ENCODE measurements at regions not wholly inside any gene's neighbourhood (a gene's known extent, or its start where the extent isn't known, plus 50 kb on each side); places are given as distances from the start of the nearest gene placed in this dataset.

DNA sequence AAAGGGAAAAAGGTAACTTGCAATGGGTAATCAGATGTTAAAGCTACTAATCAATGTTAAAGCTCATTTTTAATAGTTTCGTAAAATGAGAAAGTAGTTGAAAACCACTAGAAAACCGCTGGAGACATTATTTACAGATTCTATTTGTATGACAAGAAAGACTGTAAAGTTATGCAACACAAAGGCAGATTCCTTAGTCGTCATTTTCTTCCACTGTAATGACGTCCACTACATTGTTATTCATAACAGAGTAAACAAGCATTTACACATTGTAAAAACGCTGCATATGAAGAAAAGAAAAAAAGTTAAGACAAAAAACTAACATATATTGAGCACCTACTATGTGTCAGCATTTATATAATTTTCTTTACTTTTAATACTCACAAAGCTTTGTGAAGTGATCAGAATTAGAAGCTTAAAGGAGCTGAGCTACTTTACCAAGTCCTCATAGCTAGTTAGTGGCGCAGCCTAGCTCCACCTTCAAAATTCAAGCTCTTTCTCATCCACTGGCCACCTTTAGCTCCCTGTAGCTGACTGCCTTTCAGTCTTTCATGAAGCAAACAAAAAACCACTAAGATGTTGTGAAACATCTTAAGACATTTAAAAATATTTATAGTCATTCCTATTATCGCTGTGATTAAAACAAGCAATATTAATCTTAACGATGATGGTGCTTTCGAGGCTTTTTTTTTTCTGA, 100.1 kb upstream of the CDIN1 start:
- Histone ChIP-seq H3K4me3 (ENCODE audit: low read depth, low read length) (no peak overlapping the region), H3K27me3 (ENCODE audit: control insufficient read depth, insufficient read depth, low read length) (no peaks in the 10 kb centered on the region), H3K36me3 (ENCODE audit: control insufficient read depth, insufficient read depth, low read length) (no peaks in the 10 kb centered on the region)
- DNase-seq (ENCODE audit: low read depth), result no peak
- TF ChIP-seq, protein P1, sequence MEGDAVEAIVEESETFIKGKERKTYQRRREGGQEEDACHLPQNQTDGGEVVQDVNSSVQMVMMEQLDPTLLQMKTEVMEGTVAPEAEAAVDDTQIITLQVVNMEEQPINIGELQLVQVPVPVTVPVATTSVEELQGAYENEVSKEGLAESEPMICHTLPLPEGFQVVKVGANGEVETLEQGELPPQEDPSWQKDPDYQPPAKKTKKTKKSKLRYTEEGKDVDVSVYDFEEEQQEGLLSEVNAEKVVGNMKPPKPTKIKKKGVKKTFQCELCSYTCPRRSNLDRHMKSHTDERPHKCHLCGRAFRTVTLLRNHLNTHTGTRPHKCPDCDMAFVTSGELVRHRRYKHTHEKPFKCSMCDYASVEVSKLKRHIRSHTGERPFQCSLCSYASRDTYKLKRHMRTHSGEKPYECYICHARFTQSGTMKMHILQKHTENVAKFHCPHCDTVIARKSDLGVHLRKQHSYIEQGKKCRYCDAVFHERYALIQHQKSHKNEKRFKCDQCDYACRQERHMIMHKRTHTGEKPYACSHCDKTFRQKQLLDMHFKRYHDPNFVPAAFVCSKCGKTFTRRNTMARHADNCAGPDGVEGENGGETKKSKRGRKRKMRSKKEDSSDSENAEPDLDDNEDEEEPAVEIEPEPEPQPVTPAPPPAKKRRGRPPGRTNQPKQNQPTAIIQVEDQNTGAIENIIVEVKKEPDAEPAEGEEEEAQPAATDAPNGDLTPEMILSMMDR (IDR thresholded peaks at IDR 0.05; ENCODE audit: insufficient read depth, low read length, poor library complexity, severe bottlenecking), result no peak

DNA sequence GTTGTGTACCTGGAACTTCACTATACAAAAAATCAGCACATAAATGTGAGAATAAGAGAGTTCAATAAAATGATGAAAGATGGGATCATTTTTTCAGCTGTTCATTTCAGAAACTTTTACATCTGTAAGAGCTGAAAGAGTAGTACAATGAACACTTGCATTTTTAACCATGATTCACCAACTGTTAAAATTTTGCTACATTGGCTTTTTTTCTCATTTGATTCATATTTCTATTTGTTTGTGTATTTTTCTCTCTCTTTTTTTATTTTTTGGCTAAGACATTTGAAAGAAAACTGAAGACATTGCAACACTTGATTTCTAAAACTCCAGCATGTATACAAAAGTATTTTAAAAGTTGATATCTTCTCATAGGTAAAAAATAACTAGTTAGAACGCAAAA, 98.3 kb upstream of the CDIN1 start:
- H3K27me3 ChIP-seq (ENCODE audit: control insufficient read depth, insufficient read depth, low read length), result no peaks in the 10 kb centered on the region
- H3K4me3 ChIP-seq (ENCODE audit: low read depth, low read length), result no peak overlapping the region
- DNase-seq (ENCODE audit: low read depth), result no peak
- TF ChIP-seq, protein P1 (IDR thresholded peaks at IDR 0.05; ENCODE audit: insufficient read depth, low read length, poor library complexity, severe bottlenecking), result no peak
- H3K36me3 ChIP-seq (ENCODE audit: control insufficient read depth, insufficient read depth, low read length), result no peaks in the 10 kb centered on the region

DNA sequence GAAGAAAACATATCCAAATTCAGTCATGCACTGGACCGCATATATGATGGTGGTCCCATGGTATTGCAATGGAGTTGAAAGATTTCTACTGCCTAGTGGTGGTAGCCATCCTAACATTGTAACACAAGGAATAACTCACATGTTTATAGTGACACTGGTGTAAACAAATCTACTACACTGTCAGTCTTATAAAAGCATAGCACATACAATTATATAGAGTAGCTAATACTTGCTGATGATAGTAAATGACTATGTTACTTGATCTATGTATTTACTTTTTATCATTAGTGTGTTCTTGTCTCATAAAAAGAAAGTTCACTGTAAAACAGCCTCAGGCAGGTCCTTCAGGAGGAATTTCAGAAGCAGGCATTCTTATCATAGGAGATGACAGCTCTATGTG, 96.0 kb upstream of the CDIN1 start:
- TF ChIP-seq, protein P1 (IDR thresholded peaks at IDR 0.05; ENCODE audit: insufficient read depth, low read length, poor library complexity, severe bottlenecking), result no peak
- Histone ChIP-seq H3K36me3 (ENCODE audit: control insufficient read depth, insufficient read depth, low read length) (no peaks in the 10 kb centered on the region), H3K4me3 (ENCODE audit: low read depth, low read length) (no peak overlapping the region), H3K27me3 (ENCODE audit: control insufficient read depth, insufficient read depth, low read length) (no peaks in the 10 kb centered on the region)
- DNase-seq (ENCODE audit: low read depth), result no peak

DNA sequence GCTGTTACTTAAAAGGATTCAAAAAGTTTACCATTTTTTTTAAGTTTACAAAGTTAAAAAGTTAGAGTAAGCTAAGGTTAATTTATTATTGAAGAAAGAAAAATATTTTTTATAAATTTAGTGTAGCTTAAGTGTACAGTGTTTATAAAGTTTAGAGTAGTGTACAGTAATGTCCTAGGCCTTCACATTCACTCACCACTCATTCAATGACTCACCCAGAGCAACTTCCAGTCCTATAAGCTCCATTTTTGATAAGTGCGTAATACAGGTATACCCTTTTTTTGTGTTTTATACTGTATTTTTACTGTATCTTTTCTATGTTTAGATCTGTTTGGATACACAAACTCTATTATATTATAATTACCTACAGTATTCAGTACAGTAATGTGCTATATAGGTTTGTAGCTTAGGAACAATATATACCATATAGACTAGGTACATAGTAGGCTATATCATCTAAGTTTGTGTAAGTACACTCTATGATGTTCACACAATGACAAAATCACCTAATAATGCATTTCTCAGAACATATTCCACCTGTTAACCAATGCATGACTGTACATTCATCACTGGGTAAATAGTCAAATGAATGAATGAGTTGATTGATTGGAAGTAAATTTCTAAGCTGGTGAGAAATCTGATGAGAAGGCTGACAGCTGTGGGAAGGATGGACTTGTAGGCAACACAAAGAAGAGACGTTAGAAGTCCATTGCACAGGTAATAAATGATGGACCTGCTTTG, 95.2 kb upstream of the CDIN1 start:
- H3K4me3 ChIP-seq (ENCODE audit: low read depth, low read length), result no peak overlapping the region

DNA sequence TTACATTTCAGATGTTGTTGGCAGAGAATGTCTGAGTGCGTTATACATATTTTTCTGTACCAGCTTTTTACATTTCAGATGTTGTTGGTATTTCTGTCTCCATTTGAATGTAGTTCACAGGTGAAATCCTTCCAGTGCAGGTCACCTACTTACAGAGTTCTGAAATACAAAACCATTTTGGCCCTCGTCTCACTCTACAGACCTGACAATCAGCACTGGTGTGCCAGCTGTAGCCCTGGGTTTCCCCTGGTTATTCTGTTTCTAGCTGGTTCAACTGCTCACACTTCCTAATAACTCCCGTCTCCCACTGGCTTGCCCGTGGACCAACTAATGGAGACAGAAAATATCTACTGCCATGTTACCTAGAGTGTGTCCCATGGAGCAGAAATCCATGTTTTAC, 87.5 kb upstream of the CDIN1 start:
- H3K27me3 ChIP-seq (ENCODE audit: control insufficient read depth, insufficient read depth, low read length), result no peaks in the 10 kb centered on the region
- TF ChIP-seq, protein P1 (IDR thresholded peaks at IDR 0.05; ENCODE audit: insufficient read depth, low read length, poor library complexity, severe bottlenecking), result no peak
- no peaks in the 10 kb centered on the region for H3K36me3 ChIP-seq (ENCODE audit: control insufficient read depth, insufficient read depth, low read length)
- no peak overlapping the region for H3K4me3 ChIP-seq (ENCODE audit: low read depth, low read length)
- no peak for DNase-seq (ENCODE audit: low read depth)

More for the DNA sequence above, 95.2 kb upstream of the CDIN1 start:
- no peaks in the 10 kb centered on the region for H3K27me3 ChIP-seq (ENCODE audit: control insufficient read depth, insufficient read depth, low read length)
- DNase-seq (ENCODE audit: low read depth), result no peak
- no peaks in the 10 kb centered on the region for H3K36me3 ChIP-seq (ENCODE audit: control insufficient read depth, insufficient read depth, low read length)
- TF ChIP-seq, protein P1 (IDR thresholded peaks at IDR 0.05; ENCODE audit: insufficient read depth, low read length, poor library complexity, severe bottlenecking), result no peak
